ENCODE measurements at regions not wholly inside any gene's neighbourhood (a gene's known extent, or its start where the extent isn't known, plus 50 kb on each side); places are given as distances from the start of the nearest gene placed in this dataset.
A peak's percentile ranks its signal among the peaks of the same experiment; 100 is the strongest.

- Histone ChIP-seq H3K4me1 (ENCODE audit: insufficient read depth) (peaks cover 52% of the 10 kb centered on the region), H2AFZ (peak overlapping the region; percentile 91; the same call in 1 of the 2 replicates), H3K79me2 (replicated peaks; ENCODE audit: insufficient read depth) (no peaks in the 10 kb centered on the region), H3F3A (replicated peaks; ENCODE audit: low read depth) (no peaks in the 10 kb centered on the region), H3K27me3 (ENCODE audit: insufficient read depth) (no peaks in the 10 kb centered on the region), H3K36me3 (ENCODE audit: insufficient read depth) (no peaks in the 10 kb centered on the region), H3K27ac (ENCODE audit: low read depth) (peak overlapping the region; percentile 57), H3K9me2 (ENCODE audit: insufficient read depth) (peaks cover 7% of the 10 kb centered on the region), H3K4me2 (peak overlapping the region; percentile 22; the same call in 1 of the 2 replicates), H4K20me1 (replicated peaks; ENCODE audit: insufficient read depth) (no peaks in the 10 kb centered on the region), H3K4me3 (no peak overlapping the region)
- peaks cover 2% of the 10 kb centered on the region for H3K27me3 Mint-ChIP-seq (ENCODE audit: insufficient read depth, low read depth, poor library complexity)
- no peaks in the 10 kb centered on the region for H3K36me3 Mint-ChIP-seq (ENCODE audit: low read depth)
- TF ChIP-seq CREB1 (CRISPR knock-in tag; IDR thresholded peaks at IDR 0.05; ENCODE audit: low read depth) (no peak), EZH2 (IDR thresholded peaks at IDR 0.05; ENCODE audit: low read depth, unreplicated experiment) (no peak), CTCF (conservative IDR thresholded peaks at IDR 0.05; ENCODE audit: low read depth in 2 of 2) (no peak), POLR2AphosphoS5 (IDR thresholded peaks at IDR 0.05; ENCODE audit: low read depth) (no peak), NANOG (IDR thresholded peaks at IDR 0.05; ENCODE audit: borderline replicate concordance) (no peak), EZH2phosphoT487 (IDR thresholded peaks at IDR 0.05; ENCODE audit: unreplicated experiment) (no peak), STAT1 (IDR thresholded peaks at IDR 0.05; ENCODE audit: unreplicated experiment) (no peak), ZNF114 (CRISPR knock-in tag; IDR thresholded peaks at IDR 0.05) (no peak), JUNB (IDR thresholded peaks at IDR 0.05; ENCODE audit: unreplicated experiment) (no peak)
- TF ChIP-seq, protein P1, sequence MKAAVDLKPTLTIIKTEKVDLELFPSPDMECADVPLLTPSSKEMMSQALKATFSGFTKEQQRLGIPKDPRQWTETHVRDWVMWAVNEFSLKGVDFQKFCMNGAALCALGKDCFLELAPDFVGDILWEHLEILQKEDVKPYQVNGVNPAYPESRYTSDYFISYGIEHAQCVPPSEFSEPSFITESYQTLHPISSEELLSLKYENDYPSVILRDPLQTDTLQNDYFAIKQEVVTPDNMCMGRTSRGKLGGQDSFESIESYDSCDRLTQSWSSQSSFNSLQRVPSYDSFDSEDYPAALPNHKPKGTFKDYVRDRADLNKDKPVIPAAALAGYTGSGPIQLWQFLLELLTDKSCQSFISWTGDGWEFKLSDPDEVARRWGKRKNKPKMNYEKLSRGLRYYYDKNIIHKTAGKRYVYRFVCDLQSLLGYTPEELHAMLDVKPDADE (IDR thresholded peaks at IDR 0.05), result no peak
- TF ChIP-seq, protein P2, sequence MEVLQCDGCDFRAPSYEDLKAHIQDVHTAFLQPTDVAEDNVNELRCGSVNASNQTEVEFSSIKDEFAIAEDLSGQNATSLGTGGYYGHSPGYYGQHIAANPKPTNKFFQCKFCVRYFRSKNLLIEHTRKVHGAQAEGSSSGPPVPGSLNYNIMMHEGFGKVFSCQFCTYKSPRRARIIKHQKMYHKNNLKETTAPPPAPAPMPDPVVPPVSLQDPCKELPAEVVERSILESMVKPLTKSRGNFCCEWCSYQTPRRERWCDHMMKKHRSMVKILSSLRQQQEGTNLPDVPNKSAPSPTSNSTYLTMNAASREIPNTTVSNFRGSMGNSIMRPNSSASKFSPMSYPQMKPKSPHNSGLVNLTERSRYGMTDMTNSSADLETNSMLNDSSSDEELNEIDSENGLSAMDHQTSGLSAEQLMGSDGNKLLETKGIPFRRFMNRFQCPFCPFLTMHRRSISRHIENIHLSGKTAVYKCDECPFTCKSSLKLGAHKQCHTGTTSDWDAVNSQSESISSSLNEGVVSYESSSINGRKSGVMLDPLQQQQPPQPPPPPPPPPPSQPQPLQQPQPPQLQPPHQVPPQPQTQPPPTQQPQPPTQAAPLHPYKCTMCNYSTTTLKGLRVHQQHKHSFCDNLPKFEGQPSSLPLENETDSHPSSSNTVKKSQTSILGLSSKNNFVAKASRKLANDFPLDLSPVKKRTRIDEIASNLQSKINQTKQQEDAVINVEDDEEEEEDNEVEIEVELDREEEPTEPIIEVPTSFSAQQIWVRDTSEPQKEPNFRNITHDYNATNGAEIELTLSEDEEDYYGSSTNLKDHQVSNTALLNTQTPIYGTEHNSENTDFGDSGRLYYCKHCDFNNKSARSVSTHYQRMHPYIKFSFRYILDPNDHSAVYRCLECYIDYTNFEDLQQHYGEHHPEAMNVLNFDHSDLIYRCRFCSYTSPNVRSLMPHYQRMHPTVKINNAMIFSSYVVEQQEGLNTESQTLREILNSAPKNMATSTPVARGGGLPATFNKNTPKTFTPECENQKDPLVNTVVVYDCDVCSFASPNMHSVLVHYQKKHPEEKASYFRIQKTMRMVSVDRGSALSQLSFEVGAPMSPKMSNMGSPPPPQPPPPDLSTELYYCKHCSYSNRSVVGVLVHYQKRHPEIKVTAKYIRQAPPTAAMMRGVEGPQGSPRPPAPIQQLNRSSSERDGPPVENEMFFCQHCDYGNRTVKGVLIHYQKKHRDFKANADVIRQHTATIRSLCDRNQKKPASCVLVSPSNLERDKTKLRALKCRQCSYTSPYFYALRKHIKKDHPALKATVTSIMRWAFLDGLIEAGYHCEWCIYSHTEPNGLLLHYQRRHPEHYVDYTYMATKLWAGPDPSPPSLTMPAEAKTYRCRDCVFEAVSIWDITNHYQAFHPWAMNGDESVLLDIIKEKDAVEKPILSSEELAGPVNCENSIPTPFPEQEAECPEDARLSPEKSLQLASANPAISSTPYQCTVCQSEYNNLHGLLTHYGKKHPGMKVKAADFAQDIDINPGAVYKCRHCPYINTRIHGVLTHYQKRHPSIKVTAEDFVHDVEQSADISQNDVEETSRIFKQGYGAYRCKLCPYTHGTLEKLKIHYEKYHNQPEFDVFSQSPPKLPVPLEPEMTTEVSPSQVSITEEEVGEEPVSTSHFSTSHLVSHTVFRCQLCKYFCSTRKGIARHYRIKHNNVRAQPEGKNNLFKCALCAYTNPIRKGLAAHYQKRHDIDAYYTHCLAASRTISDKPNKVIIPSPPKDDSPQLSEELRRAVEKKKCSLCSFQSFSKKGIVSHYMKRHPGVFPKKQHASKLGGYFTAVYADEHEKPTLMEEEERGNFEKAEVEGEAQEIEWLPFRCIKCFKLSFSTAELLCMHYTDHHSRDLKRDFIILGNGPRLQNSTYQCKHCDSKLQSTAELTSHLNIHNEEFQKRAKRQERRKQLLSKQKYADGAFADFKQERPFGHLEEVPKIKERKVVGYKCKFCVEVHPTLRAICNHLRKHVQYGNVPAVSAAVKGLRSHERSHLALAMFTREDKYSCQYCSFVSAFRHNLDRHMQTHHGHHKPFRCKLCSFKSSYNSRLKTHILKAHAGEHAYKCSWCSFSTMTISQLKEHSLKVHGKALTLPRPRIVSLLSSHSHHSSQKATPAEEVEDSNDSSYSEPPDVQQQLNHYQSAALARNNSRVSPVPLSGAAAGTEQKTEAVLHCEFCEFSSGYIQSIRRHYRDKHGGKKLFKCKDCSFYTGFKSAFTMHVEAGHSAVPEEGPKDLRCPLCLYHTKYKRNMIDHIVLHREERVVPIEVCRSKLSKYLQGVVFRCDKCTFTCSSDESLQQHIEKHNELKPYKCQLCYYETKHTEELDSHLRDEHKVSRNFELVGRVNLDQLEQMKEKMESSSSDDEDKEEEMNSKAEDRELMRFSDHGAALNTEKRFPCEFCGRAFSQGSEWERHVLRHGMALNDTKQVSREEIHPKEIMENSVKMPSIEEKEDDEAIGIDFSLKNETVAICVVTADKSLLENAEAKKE (CRISPR knock-in tag; IDR thresholded peaks at IDR 0.05), result no peak
- H3K4me3 Mint-ChIP-seq, result no peak overlapping the region
- peak overlapping the region; percentile 21; the same call in 1 of the 2 replicates for H3K27ac Mint-ChIP-seq
- H3K9me3 Mint-ChIP-seq, result no peaks in the 10 kb centered on the region
- peaks cover 34% of the 10 kb centered on the region for H3K4me1 Mint-ChIP-seq
- ATAC-seq, result no peak
- no peak for DNase-seq (ENCODE audit: low spot score)
These were observed 137.7 kb upstream of the TRHDE start for GRCh38 chr12:72134246-72135020.

Data from GM23338 (cell line).